ENCODE measurements at regions not wholly inside any gene's neighbourhood (a gene's known extent, or its start where the extent isn't known, plus 50 kb on each side); places are given as distances from the start of the nearest gene placed in this dataset.
"Not testable (repeated sequence)": the region's sequence is repeated elsewhere in the genome, so short reads cannot be mapped to it uniquely, and the experiment has no call there.

DNA sequence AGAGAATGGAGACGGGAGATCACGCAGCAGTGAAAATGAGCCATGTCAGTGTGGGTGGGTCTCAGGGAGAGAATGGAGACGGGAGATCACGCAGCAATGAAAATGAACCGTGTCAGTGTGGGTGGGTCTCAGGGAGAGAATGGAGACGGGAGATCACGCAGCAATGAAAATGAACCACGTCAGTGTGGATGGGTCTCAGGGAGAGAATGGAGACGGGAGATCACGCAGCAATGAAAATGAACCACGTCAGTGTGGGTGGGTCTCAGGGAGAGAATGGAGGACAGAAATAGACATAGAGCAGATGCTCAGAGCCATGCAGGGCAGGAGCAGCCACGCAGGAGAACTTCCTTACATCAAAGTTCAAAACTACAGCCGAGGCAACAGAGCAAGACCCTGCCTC is 89.8 kb upstream of the LPCAT1 start:
- BruUV-seq (replicated peaks) = not testable (repeated sequence)

DNA sequence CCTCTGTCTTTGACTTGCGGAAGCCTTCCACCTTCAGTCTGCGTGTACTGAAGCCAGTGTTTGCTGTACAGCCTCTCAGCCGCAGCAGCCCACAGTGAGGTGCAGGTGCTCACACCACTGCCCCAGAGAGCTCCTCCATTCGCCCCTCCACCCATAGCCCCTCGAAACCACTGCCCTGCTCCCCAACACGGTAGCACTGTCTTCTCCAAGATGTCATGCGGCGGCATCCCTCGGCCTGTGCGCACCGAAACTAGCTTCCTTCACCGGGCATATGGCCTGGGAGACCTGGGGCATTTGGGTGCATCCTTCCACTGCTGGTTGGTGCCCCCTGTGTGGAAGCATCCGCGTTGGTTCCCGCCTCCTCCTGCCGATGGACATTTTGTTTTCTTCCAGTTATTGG is 86.8 kb upstream of the LPCAT1 start:
- H3F3A ChIP-seq (ENCODE audit: insufficient read depth, low read depth); H3K79me2 ChIP-seq (ENCODE audit: low read depth); H3K4me1 ChIP-seq (replicated peaks; ENCODE audit: insufficient read depth); H3K27ac ChIP-seq; BruUV-seq (replicated peaks); H3K9me3 ChIP-seq (ENCODE audit: insufficient read depth, low read depth); POLR2A ChIA-PET (ENCODE audit: unreplicated experiment); H3K9me2 ChIP-seq (ENCODE audit: insufficient read depth); H3K36me3 ChIP-seq (ENCODE audit: low read depth); H4K20me1 ChIP-seq (ENCODE audit: insufficient read depth); CTCF ChIA-PET; H3K4me3 ChIP-seq; H3K4me2 ChIP-seq; H2AFZ ChIP-seq; intact Hi-C loops (cut with micrococcal nuclease; ENCODE audit: unreplicated experiment): not testable (repeated sequence)
- H3K27me3 ChIP-seq (ENCODE audit: insufficient read depth, low read depth) = peaks cover 88% of the 10 kb centered on the region
- DNase-seq = peak in 1 of 2 experiments; percentile 3

More for the DNA sequence above, 89.8 kb upstream of the LPCAT1 start:
- H3K9me2 ChIP-seq (ENCODE audit: insufficient read depth); H3F3A ChIP-seq (ENCODE audit: insufficient read depth, low read depth); H3K4me3 ChIP-seq; H3K9me3 ChIP-seq (ENCODE audit: insufficient read depth, low read depth); DNase-seq; H2AFZ ChIP-seq; H3K27ac ChIP-seq; H3K79me2 ChIP-seq (ENCODE audit: low read depth); H3K36me3 ChIP-seq (ENCODE audit: low read depth); intact Hi-C loops (cut with micrococcal nuclease; ENCODE audit: unreplicated experiment); H3K4me1 ChIP-seq (replicated peaks; ENCODE audit: insufficient read depth); H3K4me2 ChIP-seq; POLR2A ChIA-PET (ENCODE audit: unreplicated experiment); CTCF ChIA-PET; H4K20me1 ChIP-seq (ENCODE audit: insufficient read depth): not testable (repeated sequence)
- H3K27me3 ChIP-seq (ENCODE audit: insufficient read depth, low read depth) = peaks cover 93% of the 10 kb centered on the region

- POLR2A ChIA-PET (ENCODE audit: unreplicated experiment); H3K4me2 ChIP-seq; H3K9me2 ChIP-seq (ENCODE audit: insufficient read depth); intact Hi-C loops (cut with micrococcal nuclease; ENCODE audit: unreplicated experiment); H4K20me1 ChIP-seq (ENCODE audit: insufficient read depth); H3K4me1 ChIP-seq (replicated peaks; ENCODE audit: insufficient read depth); H3K36me3 ChIP-seq (ENCODE audit: low read depth); H2AFZ ChIP-seq; H3F3A ChIP-seq (ENCODE audit: insufficient read depth, low read depth); H3K9me3 ChIP-seq (ENCODE audit: insufficient read depth, low read depth); H3K27ac ChIP-seq; H3K79me2 ChIP-seq (ENCODE audit: low read depth); CTCF ChIA-PET; H3K4me3 ChIP-seq; BruUV-seq (replicated peaks): not testable (repeated sequence)
- peak in 1 of 2 experiments; percentile 20 for DNase-seq
- H3K27me3 ChIP-seq (ENCODE audit: insufficient read depth, low read depth) = peaks cover 90% of the 10 kb centered on the region
These were observed 85.4 kb upstream of the LPCAT1 start for GRCh38 chr5:1609111-1609510.

DNA sequence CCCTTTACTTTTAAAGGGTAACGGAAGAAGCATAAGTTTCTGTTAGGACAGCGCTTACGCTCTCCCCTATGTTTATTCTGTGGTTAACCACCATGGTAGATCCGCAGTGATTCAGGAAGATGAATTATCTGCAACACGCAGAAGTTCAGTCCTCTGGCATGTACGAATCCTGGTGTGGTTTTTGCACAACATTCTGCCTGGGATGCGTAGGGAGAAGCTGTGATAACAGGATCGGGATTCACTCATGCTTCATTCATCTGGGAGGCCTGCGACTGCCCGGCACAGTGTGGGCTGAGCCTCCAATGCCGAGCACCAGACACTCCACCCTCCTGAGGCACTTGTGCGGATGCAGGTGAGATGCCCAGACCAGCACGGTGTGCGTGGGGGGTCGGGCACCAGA is 84.6 kb upstream of the LPCAT1 start:
- POLR2A ChIA-PET (ENCODE audit: unreplicated experiment); H2AFZ ChIP-seq; H3K79me2 ChIP-seq (ENCODE audit: low read depth); H3K9me2 ChIP-seq (ENCODE audit: insufficient read depth); H3K27ac ChIP-seq; BruUV-seq (replicated peaks); H3F3A ChIP-seq (ENCODE audit: insufficient read depth, low read depth); H3K36me3 ChIP-seq (ENCODE audit: low read depth); CTCF ChIA-PET; H4K20me1 ChIP-seq (ENCODE audit: insufficient read depth); H3K9me3 ChIP-seq (ENCODE audit: insufficient read depth, low read depth); H3K4me1 ChIP-seq (replicated peaks; ENCODE audit: insufficient read depth); H3K4me2 ChIP-seq; H3K4me3 ChIP-seq; intact Hi-C loops (cut with micrococcal nuclease; ENCODE audit: unreplicated experiment): not testable (repeated sequence)
- H3K27me3 ChIP-seq (ENCODE audit: insufficient read depth, low read depth) = peaks cover 92% of the 10 kb centered on the region
- DNase-seq = peak in 1 of 2 experiments; percentile 77

DNA sequence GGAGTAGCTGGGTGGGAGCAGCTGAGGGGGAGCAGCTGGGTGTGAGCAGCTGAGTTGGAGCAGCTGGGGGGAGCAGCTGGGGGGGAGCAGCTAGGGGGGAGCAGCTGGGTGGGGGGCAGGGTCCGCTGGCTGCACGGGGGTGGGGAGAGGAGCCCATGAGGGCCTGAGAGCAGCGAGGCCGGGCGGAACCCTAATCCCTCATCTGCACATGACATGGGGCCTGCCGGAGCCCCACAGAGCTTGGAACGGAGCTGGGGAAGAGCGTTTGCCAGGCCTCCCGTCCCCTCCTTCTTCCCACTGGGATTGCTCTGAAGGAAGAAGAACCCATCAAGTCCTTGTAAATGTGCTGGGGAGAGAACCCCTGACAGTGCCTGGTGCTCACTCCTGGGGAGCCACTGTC is 83.2 kb upstream of the LPCAT1 start:
- H3K9me2 ChIP-seq (ENCODE audit: insufficient read depth); H3K27ac ChIP-seq; CTCF ChIA-PET; H3K36me3 ChIP-seq (ENCODE audit: low read depth); H2AFZ ChIP-seq; H3K4me2 ChIP-seq; H3F3A ChIP-seq (ENCODE audit: insufficient read depth, low read depth); H3K4me3 ChIP-seq; H4K20me1 ChIP-seq (ENCODE audit: insufficient read depth); BruUV-seq (replicated peaks); H3K79me2 ChIP-seq (ENCODE audit: low read depth); H3K9me3 ChIP-seq (ENCODE audit: insufficient read depth, low read depth); H3K4me1 ChIP-seq (replicated peaks; ENCODE audit: insufficient read depth); intact Hi-C loops (cut with micrococcal nuclease; ENCODE audit: unreplicated experiment): not testable (repeated sequence)
- DNase-seq = peak in 1 of 2 experiments; percentile 18
- H3K27me3 ChIP-seq (ENCODE audit: insufficient read depth, low read depth) = peaks cover 88% of the 10 kb centered on the region
- POLR2A ChIA-PET (ENCODE audit: unreplicated experiment) = interaction anchor here (0.6 kb wide), 1 partner anchor 18 kb away, joined by 15 read pairs; no protein-coding TSS in a partner anchor

GRCh38 chr5:1603916-1604315 is 80.2 kb upstream of the LPCAT1 start:
- Histone ChIP-seq H3K27me3 (ENCODE audit: insufficient read depth, low read depth) (peaks cover 73% of the 10 kb centered on the region), H3K4me1 (replicated peaks; ENCODE audit: insufficient read depth) (peaks cover 15% of the 10 kb centered on the region; the same call in 1 of the 2 replicates), H3F3A (ENCODE audit: insufficient read depth, low read depth) (peaks cover 13% of the 10 kb centered on the region; the same call in 1 of the 2 replicates)
- H3K4me2 ChIP-seq; BruUV-seq (replicated peaks); H3K9me2 ChIP-seq (ENCODE audit: insufficient read depth); intact Hi-C loops (cut with micrococcal nuclease; ENCODE audit: unreplicated experiment); H3K9me3 ChIP-seq (ENCODE audit: insufficient read depth, low read depth); POLR2A ChIA-PET (ENCODE audit: unreplicated experiment); H3K36me3 ChIP-seq (ENCODE audit: low read depth); H3K27ac ChIP-seq; H3K4me3 ChIP-seq; H2AFZ ChIP-seq; H4K20me1 ChIP-seq (ENCODE audit: insufficient read depth); H3K79me2 ChIP-seq (ENCODE audit: low read depth): not testable (repeated sequence)
- CTCF ChIA-PET = interaction anchor here (1.3 kb wide), 1 partner anchor 92 kb away, joined by 3 read pairs; no protein-coding TSS in a partner anchor
- peak in 1 of 2 experiments; percentile 22 for DNase-seq

Measured in PC-9 (cell line).